ENCODE measurements at regions not wholly inside any gene's neighbourhood (a gene's known extent, or its start where the extent isn't known, plus 50 kb on each side); places are given as distances from the start of the nearest gene placed in this dataset.
"Not testable (repeated sequence)": the region's sequence is repeated elsewhere in the genome, so short reads cannot be mapped to it uniquely, and the experiment has no call there.

GRCh38 chr4:155444721-155445120 is 68.0 kb upstream of the MAP9 start:
- no peak for DNase-seq

DNA sequence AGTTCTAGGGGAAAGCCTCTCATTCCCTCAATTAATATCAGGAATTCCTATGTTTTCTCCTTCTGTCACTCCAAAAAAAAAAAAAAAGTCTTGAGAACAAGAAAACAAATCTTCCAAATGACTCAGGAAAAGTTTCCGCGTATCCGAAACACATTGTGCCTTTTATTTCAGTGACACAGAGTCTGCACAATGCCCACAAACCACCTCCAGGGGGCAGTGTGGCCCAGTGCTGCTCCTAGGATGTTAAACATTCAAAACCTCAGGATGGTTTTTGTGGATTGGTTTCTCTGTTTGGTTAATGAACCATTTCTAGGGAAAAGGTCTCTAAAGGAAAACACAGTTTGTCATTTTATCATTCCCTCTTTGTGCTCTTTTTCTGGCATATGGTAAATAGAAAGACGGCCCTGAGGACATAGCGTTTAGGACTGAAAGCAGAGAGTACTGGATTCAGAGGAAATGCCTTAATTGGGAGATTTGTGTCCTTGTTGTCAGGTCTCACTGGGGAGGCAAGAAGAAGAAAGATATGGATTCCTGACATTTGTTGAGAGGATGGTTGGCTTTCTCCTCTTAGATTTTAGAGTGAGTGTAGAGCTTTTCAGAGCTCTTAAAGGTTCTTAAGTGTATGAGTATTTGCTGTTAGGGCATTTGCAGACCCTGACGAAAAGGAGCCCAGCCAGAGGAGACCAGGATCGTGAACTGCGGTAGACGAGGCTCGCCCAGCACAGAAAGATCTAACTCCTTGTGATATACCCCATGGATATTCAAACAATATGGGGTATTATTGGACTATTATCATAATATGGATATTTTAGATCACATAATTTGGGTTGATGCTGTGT is 65.7 kb upstream of the MAP9 start:
- peak; percentile 93 for DNase-seq

GRCh38 chr4:155441475-155441874 is 64.7 kb upstream of the MAP9 start:
- no peak for DNase-seq

DNA sequence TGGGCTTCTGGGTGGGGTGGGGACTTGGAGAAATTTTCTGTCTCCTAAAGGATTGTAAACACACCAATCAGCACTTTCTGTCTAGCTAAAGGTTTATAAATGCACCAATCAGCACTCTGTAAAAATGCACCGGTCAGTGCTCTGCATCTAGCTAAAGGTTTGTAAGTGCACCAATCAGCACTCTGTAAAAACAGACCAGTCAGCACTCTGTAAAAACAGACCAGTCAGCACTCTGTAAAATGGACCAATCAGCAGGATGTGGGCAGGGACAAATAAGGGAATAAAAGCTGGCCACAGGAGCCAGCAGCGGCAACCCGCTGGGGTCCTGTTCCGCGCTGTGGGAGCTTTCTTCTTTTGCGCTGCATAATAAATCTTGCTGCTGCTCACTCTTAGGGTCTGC is 63.0 kb upstream of the MAP9 start:
- not testable (repeated sequence) for DNase-seq

- DNase-seq: no peak
Observed at GRCh38 chr4:155434904-155435303, 58.1 kb upstream of the MAP9 start.

GRCh38 chr4:155434366-155434765 is 57.6 kb upstream of the MAP9 start:
- DNase-seq: peak; percentile 20

- DNase-seq: no peak
Observed at GRCh38 chr4:155433636-155434360, 57.0 kb upstream of the MAP9 start.

DNA sequence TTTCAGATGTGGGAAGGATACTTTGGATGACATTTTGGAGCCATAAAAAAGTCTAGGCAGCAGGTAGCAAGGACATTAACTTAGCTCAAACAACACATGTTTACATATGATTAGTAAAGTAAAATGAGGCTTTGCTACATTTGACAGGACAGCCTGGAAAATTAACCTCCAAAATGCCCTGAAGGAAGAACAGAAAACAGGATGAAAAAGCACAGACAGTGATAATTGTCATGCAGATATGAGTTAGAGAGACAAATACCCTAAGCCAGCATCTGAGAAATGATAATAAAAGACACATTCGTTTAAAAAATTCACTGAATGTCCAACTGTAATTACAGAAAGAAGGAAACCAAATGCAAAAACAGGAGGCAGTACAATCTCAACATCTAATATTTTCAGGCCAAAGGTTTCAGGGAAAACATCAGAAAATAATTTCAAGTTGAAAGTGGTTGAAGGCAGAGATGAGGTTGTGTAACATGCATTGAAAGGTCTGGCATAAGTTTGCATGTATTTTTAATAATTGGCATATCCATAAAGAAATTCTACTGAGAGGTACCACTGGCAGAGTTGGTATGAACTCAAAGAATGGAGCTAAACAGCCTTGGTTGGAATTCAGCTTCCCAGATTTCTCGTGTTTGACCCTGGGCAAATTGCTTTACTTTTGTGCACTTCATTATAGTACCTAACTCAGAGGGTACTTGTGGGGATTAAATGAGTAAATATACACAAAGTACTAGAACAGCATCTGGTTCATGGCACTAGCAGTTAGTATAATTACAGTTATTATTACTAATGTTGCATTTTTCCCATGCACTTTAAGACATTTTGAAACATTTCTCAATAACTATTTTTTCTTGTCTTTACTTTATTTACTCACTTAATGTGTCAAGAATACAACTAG is 54.4 kb upstream of the MAP9 start:
- DNase-seq: no peak

GRCh38 chr4:155428128-155428527 is 51.4 kb upstream of the MAP9 start:
- DNase-seq: no peak

DNA sequence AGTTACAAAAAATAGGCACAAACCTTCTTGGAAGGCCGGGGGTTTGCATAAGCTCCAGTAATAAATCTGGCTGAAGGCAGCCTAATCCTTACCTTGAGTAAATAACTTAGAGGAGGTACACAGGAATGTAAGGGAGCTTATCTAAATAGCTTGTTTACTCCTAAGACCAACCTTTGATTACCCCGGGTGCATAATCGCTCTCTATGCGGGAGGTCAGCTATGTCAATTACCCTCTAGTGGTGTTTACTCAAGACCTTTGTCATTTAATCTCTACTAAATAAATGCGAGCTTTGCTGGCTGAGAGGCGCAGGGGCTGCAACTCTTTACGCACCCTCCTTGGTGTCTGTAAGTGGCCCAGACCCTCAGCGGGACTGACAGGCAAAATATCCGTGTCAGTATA is 50.2 kb upstream of the MAP9 start:
- DNase-seq: no peak

Data from tongue (tissue), 1 donor.